ENCODE measurements at regions not wholly inside any gene's neighbourhood (a gene's known extent, or its start where the extent isn't known, plus 50 kb on each side); places are given as distances from the start of the nearest gene placed in this dataset.
A peak's percentile ranks its signal among the peaks of the same experiment; 100 is the strongest.
"Not testable (repeated sequence)": the region's sequence is repeated elsewhere in the genome, so short reads cannot be mapped to it uniquely, and the experiment has no call there.

- DNase-seq = peak; percentile 38
Measured at GRCh38 chr1:146710838-146711521, 227.1 kb upstream of the NBPF12 start.

GRCh38 chr1:146709302-146709701 lies 228.8 kb upstream of the NBPF12 start:
- DNase-seq = not testable (repeated sequence)

GRCh38 chr1:146704162-146704724 lies 233.9 kb upstream of the NBPF12 start:
- DNase-seq = not testable (repeated sequence)

GRCh38 chr1:146701320-146701719 lies 236.8 kb upstream of the NBPF12 start:
- not testable (repeated sequence) for DNase-seq

GRCh38 chr1:146695388-146695787 lies 242.7 kb upstream of the NBPF12 start:
- not testable (repeated sequence) for DNase-seq

- DNase-seq = not testable (repeated sequence)
Measured at GRCh38 chr1:146691798-146692197, 246.3 kb upstream of the NBPF12 start.

GRCh38 chr1:146688893-146689292 lies 249.2 kb upstream of the NBPF12 start:
- not testable (repeated sequence) for DNase-seq

GRCh38 chr1:146686777-146687366 lies 251.3 kb upstream of the NBPF12 start:
- DNase-seq = not testable (repeated sequence)

GRCh38 chr1:146683126-146683429 lies 255.0 kb upstream of the NBPF12 start:
- not testable (repeated sequence) for DNase-seq

GRCh38 chr1:146682227-146683125 lies 255.6 kb upstream of the NBPF12 start:
- DNase-seq = not testable (repeated sequence)

GRCh38 chr1:146673729-146674299 lies 264.3 kb upstream of the NBPF12 start:
- not testable (repeated sequence) for DNase-seq

- not testable (repeated sequence) for DNase-seq
Measured at GRCh38 chr1:146672608-146673007, 265.5 kb upstream of the NBPF12 start.

GRCh38 chr1:146671588-146671987 lies 266.5 kb upstream of the NBPF12 start:
- DNase-seq = not testable (repeated sequence)

- not testable (repeated sequence) for DNase-seq
Measured at GRCh38 chr1:146670832-146671566, 267.1 kb upstream of the NBPF12 start.

GRCh38 chr1:146666275-146666674 lies 271.8 kb upstream of the NBPF12 start:
- DNase-seq = not testable (repeated sequence)

GRCh38 chr1:146660242-146660641 lies 277.9 kb upstream of the NBPF12 start:
- DNase-seq = not testable (repeated sequence)

- not testable (repeated sequence) for DNase-seq
Measured at GRCh38 chr1:146656356-146657060, 281.6 kb upstream of the NBPF12 start.

- not testable (repeated sequence) for DNase-seq
Measured at GRCh38 chr1:146654763-146655162, 283.4 kb upstream of the NBPF12 start.

GRCh38 chr1:146645978-146646604 lies 292.0 kb upstream of the NBPF12 start:
- DNase-seq = not testable (repeated sequence)

GRCh38 chr1:146641534-146641933 lies 296.6 kb upstream of the NBPF12 start:
- DNase-seq = not testable (repeated sequence)

- not testable (repeated sequence) for DNase-seq
Measured at GRCh38 chr1:146640671-146641070, 297.5 kb upstream of the NBPF12 start.

Data from NCI-H146 (cell line).